Skeletal muscle cell (primary cell): ENCODE measurements at regions not wholly inside any gene's neighbourhood (a gene's known extent, or its start where the extent isn't known, plus 50 kb on each side); places are given as distances from the start of the nearest gene placed in this dataset.

Experiments used
- DNase-seq: peaks from one replicate; pipeline ENCODE4 v3.0.0-alpha.2; 2010; ENCODE audit warnings: low read depth
- H3K4me3 ChIP-seq: 2 replicates; pipeline ENCODE4 v1.5.1; 2011; ENCODE audit warnings: low read depth, mild to moderate bottlenecking, control low read depth, low read length, moderate library complexity

- no peak for DNase-seq
- no peak overlapping the region for H3K4me3 ChIP-seq
These were observed 188.2 kb upstream of the ZNF536 start for GRCh38 chr19:30183807-30184490.

GRCh38 chr19:30202060-30202600, 170.1 kb upstream of the ZNF536 start:
- no peak for DNase-seq
- H3K4me3 ChIP-seq = no peak overlapping the region

- H3K4me3 ChIP-seq = no peak overlapping the region
- DNase-seq = no peak
These were observed 167.5 kb upstream of the ZNF536 start for GRCh38 chr19:30204721-30205120.

DNA sequence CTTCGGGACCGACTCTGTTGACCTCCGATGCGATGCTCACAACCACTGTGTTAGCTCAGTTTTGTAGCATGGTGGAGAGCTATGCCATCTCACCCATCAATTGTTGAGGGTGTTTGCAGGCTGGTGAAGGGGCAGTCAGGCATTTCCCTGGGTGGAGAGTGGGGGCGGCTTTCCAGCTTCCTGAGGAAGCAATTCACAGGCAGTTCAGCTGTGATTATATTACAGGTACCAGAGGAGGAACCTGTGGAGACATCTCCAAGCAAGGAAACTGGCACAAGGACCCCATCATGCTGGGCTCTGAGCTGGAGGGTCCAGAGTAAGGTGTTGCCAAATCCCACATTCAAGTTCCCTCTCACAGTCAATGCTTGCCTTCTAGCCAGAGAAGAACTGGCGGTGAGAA, 166.0 kb upstream of the ZNF536 start:
- no peak overlapping the region for H3K4me3 ChIP-seq

GRCh38 chr19:30207357-30207756, 164.8 kb upstream of the ZNF536 start:
- no peak overlapping the region for H3K4me3 ChIP-seq
- DNase-seq = no peak

More for the DNA sequence above, 166.0 kb upstream of the ZNF536 start:
- DNase-seq = no peak

GRCh38 chr19:30208436-30209060, 163.6 kb upstream of the ZNF536 start:
- H3K4me3 ChIP-seq = no peak overlapping the region
- DNase-seq = no peak

GRCh38 chr19:30209617-30210600, 162.3 kb upstream of the ZNF536 start:
- DNase-seq = no peak
- no peak overlapping the region for H3K4me3 ChIP-seq

- DNase-seq = no peak
- no peak overlapping the region for H3K4me3 ChIP-seq
These were observed 159.6 kb upstream of the ZNF536 start for GRCh38 chr19:30212574-30212973.

DNA sequence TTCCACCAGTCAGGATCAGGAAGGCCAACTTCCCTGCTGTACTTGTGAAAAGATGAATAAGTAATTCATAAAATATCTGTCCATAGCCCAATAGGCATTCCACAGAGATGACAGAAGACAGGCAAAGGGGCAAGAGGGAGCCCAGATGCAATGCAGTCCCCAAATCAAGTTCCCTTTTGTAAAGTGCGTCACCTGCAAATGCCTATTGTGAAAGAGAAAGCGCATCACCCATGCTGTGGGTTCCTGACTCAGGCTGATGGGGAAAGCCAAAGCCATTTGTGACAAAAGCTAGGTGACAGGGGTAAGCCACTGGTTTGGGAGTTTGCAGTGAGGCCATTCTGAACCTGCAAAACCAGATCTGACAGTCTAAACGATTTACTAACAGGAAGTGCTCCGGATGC, 157.5 kb upstream of the ZNF536 start:
- H3K4me3 ChIP-seq = no peak overlapping the region
- no peak for DNase-seq

DNA sequence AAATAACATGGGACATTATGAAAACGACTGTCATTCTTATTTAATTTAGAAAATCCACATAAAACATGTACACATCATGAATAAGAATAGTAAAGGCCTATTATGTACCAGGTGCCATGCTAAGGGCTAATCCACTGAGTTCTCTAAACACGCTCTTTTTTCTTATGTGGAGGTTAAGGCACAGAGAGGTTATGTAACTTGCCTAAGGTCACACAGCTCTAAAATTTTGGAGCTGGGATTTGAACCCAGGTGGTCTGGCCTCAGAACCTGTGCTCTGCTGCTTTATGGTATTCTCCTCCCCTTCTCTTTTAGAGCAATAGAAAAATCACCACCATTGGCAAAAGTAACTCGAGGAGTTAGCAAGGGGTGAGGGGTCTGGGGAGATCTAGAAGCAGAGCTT, 156.9 kb upstream of the ZNF536 start:
- no peak for DNase-seq
- H3K4me3 ChIP-seq = no peak overlapping the region

GRCh38 chr19:30216453-30216852, 155.7 kb upstream of the ZNF536 start:
- no peak overlapping the region for H3K4me3 ChIP-seq
- no peak for DNase-seq

DNA sequence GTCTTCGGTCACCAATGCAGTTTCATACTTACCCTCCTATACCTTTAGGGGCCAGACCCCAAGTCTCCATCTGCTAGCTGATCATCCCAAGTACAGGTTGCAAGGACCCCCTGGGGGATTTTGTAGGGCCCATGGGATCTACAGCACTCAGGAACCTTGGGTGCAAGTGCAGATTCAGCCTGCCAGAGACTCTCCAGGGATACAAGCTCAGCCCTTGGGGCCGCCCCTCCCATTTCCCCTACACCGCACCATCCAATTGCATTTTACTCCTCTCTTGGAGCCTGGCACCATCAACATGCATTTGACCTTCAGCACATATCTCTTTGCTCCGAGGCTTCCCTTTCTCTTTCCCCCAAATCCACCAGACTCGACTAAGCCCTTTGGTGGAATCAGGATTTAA, 154.7 kb upstream of the ZNF536 start:
- no peak overlapping the region for H3K4me3 ChIP-seq
- DNase-seq = no peak

GRCh38 chr19:30219702-30220101, 152.5 kb upstream of the ZNF536 start:
- DNase-seq = no peak
- no peak overlapping the region for H3K4me3 ChIP-seq

GRCh38 chr19:30221176-30221575, 151.0 kb upstream of the ZNF536 start:
- no peak for DNase-seq
- H3K4me3 ChIP-seq = no peak overlapping the region

DNA sequence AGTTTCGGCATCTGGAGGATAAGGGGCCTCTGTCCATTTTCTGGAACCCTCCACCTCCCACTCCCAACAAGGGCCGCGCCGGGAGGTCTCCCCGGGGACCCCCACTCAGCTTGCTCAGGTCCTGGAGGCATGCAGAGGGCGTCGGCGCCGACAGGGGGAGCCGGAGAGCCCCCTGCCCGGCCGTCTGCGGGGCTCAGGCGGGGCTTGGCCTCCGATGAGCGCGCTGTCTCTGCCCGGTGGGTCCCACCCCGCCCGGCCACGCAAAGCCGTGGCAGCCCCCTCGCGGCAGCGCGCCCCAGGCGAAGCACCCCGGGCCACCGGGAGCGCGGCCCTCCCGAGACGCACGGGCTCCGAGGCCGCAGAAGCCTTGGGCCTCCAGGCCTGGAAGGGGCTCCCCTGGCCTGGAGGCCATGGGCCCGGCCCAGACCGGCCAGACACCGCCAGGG, 149.7 kb upstream of the ZNF536 start:
- no peak for DNase-seq
- H3K4me3 ChIP-seq = no peak overlapping the region

DNA sequence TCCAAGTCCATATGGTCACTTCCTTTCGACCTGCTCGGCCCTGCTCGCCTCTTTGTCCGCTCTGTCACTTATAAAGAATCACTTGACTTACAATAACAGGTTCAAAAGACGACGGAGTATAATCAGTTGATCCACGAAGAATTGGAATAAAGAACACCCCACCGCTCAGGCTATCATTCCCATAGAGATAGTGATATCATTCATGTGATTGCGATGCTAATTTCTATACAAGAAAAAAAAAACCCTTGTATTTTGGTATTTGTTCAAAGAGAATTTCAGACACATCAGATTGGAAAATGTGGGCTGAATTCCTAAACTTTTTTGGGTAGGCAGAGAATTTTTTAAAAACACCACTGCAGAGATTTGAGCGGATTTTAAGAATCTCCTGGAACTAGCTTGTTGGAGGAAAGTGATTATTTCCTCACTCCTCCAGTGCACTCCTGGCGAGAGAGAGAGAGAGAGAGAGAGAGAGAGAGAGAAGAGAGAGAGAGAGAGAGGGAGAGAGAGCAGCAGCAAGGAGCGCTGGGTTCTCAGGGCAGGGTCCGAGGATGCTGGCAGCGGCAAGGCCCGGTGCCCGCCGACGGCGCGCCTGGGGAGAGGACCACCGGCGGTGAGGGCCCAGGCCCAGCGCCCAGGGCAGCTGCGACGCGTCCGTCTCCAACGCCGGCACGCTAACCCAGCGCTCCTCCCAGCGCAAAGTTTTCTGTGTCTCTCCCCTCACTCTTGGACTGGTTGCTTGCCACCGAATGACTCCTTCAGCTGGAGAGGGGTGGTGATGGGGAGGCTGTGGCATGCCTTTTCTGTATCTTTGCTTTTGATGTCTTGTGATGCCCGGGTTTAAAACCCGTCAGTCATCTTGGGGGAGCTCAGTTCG, 149.0 kb upstream of the ZNF536 start:
- no peak for DNase-seq
- H3K4me3 ChIP-seq = no peak overlapping the region

GRCh38 chr19:30223866-30224688, 148.1 kb upstream of the ZNF536 start:
- no peak for DNase-seq
- peak overlapping the region; percentile 27 for H3K4me3 ChIP-seq
